H1 (cell line): ENCODE measurements at regions not wholly inside any gene's neighbourhood (a gene's known extent, or its start where the extent isn't known, plus 50 kb on each side); places are given as distances from the start of the nearest gene placed in this dataset.

Experiments used
- CTCF ChIA-PET: fragments of 300-600 bp; sonication (Branson Sonifier 250); formaldehyde crosslinking; loops from one replicate; lab custom pipeline; 2021; ENCODE audit not compliant: partially characterized antibody; lab: Charles Lee
- POLR2A ChIA-PET: fragments of 300-600 bp; sonication (Branson Sonifier 250); formaldehyde crosslinking; loops from one replicate; lab custom pipeline; 2021; ENCODE audit warnings: inconsistent platforms; ENCODE audit not compliant: partially characterized antibody; lab: Charles Lee
- DNase-seq, 2 experiments: peaks; one replicate each; pipeline versions ENCODE4 v3.0.0 to v3.0.0-alpha.2; 2010 to 2022; ENCODE audit warnings: low spot score in 2 of 2, low read depth in 1 of 2, mixed read lengths in 1 of 2
- FAIRE-seq: peaks from 2 replicates; lab custom pipeline; 2011; peaks lifted over from hg19 to GRCh38; lab: Jason Lieb, UNC
- H2AFZ ChIP-seq: 2 replicates; pipeline ENCODE4 v1.8.1; 2012; ENCODE audit warnings: low read length, inconsistent platforms
- H2AK5ac ChIP-seq: 2 replicates; pipeline ENCODE4 v1.6.1; 2013; ENCODE audit warnings: low read depth, low read length
- H2BK120ac ChIP-seq: replicated peaks from 2 replicates; pipeline ENCODE3; 2013; ENCODE audit warnings: low read depth, low read length, inconsistent platforms
- H2BK12ac ChIP-seq: 2 replicates; pipeline ENCODE4 v1.6.1; 2013; ENCODE audit warnings: low read depth, low read length
- H2BK15ac ChIP-seq: 2 replicates; pipeline ENCODE4 v1.6.1; 2013; ENCODE audit warnings: low read length
- H2BK20ac ChIP-seq: 2 replicates; pipeline ENCODE4 v1.6.1; 2013; ENCODE audit warnings: low read length
- H2BK5ac ChIP-seq: 2 replicates; pipeline ENCODE4 v1.6.1; 2013; ENCODE audit warnings: low read depth, low read length
- H3K14ac ChIP-seq: 2 replicates; pipeline ENCODE4 v1.6.1; 2013; ENCODE audit warnings: inconsistent platforms; ENCODE audit not compliant: insufficient read length
- H3K18ac ChIP-seq: 2 replicates; pipeline ENCODE4 v1.6.1; 2013; ENCODE audit warnings: low read length; ENCODE audit errors: extremely low read depth
- H3K23ac ChIP-seq: 2 replicates; pipeline ENCODE4 v1.6.1; 2013; ENCODE audit warnings: inconsistent platforms; ENCODE audit not compliant: insufficient read length
- H3K23me2 ChIP-seq: 2 replicates; pipeline ENCODE4 v1.6.1; 2013; ENCODE audit warnings: low read depth, low read length
- H3K27ac ChIP-seq: 2 replicates; pipeline ENCODE4 v1.6.1; 2011; ENCODE audit warnings: low read depth, low read length, inconsistent platforms
- H3K27me3 ChIP-seq, 4 experiments: replicated peaks in 1 of 4; 1 replicate in 1 of 4; 2 replicates in 3 of 4; pipeline versions ENCODE4 v1.6.1 to v1.8.1; 2011 to 2013; ENCODE audit warnings: low read length in 3 of 4, mild to moderate bottlenecking in 3 of 4, inconsistent platforms in 2 of 4, mixed read lengths in 2 of 4, moderate library complexity in 1 of 4; ENCODE audit not compliant: control insufficient read depth in 3 of 4, insufficient read depth in 3 of 4; ENCODE audit errors: extremely low read depth in 1 of 4
- H3K36me3 ChIP-seq, 4 experiments: 2 replicates each; pipeline versions ENCODE4 v1.6.1 to v1.8.1; 2011 to 2013; ENCODE audit warnings: mild to moderate bottlenecking in 4 of 4, low read length in 3 of 4, moderate library complexity in 2 of 4, control low read depth in 1 of 4, inconsistent platforms in 1 of 4; ENCODE audit not compliant: insufficient read depth in 4 of 4, control insufficient read depth in 2 of 4
- H3K4ac ChIP-seq: replicated peaks from 2 replicates; pipeline ENCODE3; 2013; ENCODE audit warnings: low read length, low read depth, mixed read lengths, inconsistent platforms; ENCODE audit not compliant: insufficient read length
- H3K4me1 ChIP-seq, 4 experiments: replicated peaks in 1 of 4; 1 replicate in 1 of 4; 2 replicates in 3 of 4; pipeline versions ENCODE4 v1.6.1 to v1.8.1; 2011 to 2013; ENCODE audit warnings: low read length in 3 of 4, inconsistent platforms in 2 of 4, mixed read lengths in 1 of 4; ENCODE audit not compliant: insufficient read depth in 4 of 4, control insufficient read depth in 3 of 4
- H3K4me2 ChIP-seq, 2 experiments: 2 replicates each; pipeline versions ENCODE4 v1.6.1 to v1.8.1; 2011 to 2013; ENCODE audit warnings: low read depth in 2 of 2, low read length in 2 of 2, control low read depth in 1 of 2, inconsistent platforms in 1 of 2, mild to moderate bottlenecking in 1 of 2; ENCODE audit not compliant: insufficient read depth in 1 of 2
- H3K4me3 ChIP-seq, 4 experiments: fragments of 200-600, 300-600 bp in 1 of 4; sonication (generic), shearing (Covaris generic), sonication (Bioruptor Twin) in 1 of 4; 2 replicates each; pipeline versions ENCODE4 v1.5.1 to v1.8.1; 2011 to 2016; ENCODE audit warnings: low read length in 4 of 4, low read depth in 3 of 4, control low read depth in 2 of 4, inconsistent platforms in 2 of 4, mild to moderate bottlenecking in 2 of 4, mixed read lengths in 1 of 4, moderate library complexity in 1 of 4; ENCODE audit not compliant: insufficient read depth in 2 of 4; ENCODE audit errors: extremely low read depth in 1 of 4
- H3K56ac ChIP-seq: replicated peaks from 2 replicates; pipeline ENCODE3; 2013; ENCODE audit warnings: low read depth, mild to moderate bottlenecking, mixed read lengths, low read length, inconsistent platforms; ENCODE audit not compliant: insufficient read length
- H3K79me1 ChIP-seq: 2 replicates; pipeline ENCODE4 v1.6.1; 2013; ENCODE audit warnings: low read depth, low read length, control low read depth
- H3K79me2 ChIP-seq, 2 experiments: 2 replicates each; pipeline versions ENCODE4 v1.6.1 to v1.8.1; 2012 to 2013; ENCODE audit warnings: low read length in 2 of 2, mild to moderate bottlenecking in 2 of 2, inconsistent platforms in 1 of 2; ENCODE audit not compliant: insufficient read depth in 2 of 2, control insufficient read depth in 1 of 2
- H3K9ac ChIP-seq, 4 experiments: replicated peaks in 1 of 4; 1 replicate in 1 of 4; 2 replicates in 3 of 4; pipeline versions ENCODE4 v1.6.1 to v1.8.1; 2011 to 2013; ENCODE audit warnings: low read depth in 3 of 4, low read length in 3 of 4, control low read depth in 2 of 4, mild to moderate bottlenecking in 2 of 4, moderate library complexity in 2 of 4, inconsistent platforms in 1 of 4; ENCODE audit errors: extremely low read depth in 1 of 4
- H3K9me3 ChIP-seq, 2 experiments: 2 replicates each; pipeline versions ENCODE4 v1.6.1 to v1.8.1; 2012 to 2013; ENCODE audit warnings: mild to moderate bottlenecking in 2 of 2, moderate library complexity in 2 of 2, control low read depth in 1 of 2, inconsistent platforms in 1 of 2, low read depth in 1 of 2, low read length in 1 of 2, mixed read lengths in 1 of 2; ENCODE audit not compliant: insufficient read depth in 2 of 2
- H4K20me1 ChIP-seq, 2 experiments: replicated peaks in 1 of 2; 2 replicates each; pipeline versions ENCODE3 to v1.8.1; 2011 to 2013; ENCODE audit warnings: inconsistent platforms in 2 of 2, low read length in 2 of 2, mild to moderate bottlenecking in 1 of 2; ENCODE audit not compliant: insufficient read depth in 2 of 2, control insufficient read depth in 1 of 2
- H4K5ac ChIP-seq: 2 replicates; pipeline ENCODE4 v1.6.1; 2013; ENCODE audit warnings: low read length, low read depth, mixed read lengths, inconsistent platforms; ENCODE audit not compliant: insufficient read length
- H4K8ac ChIP-seq: 2 replicates; pipeline ENCODE4 v1.8.0; 2013; ENCODE audit warnings: mild to moderate bottlenecking, moderate library complexity, low read length, inconsistent platforms; ENCODE audit not compliant: insufficient read depth; ENCODE audit errors: extremely low read depth
- H4K91ac ChIP-seq: replicated peaks from 2 replicates; pipeline ENCODE3; 2013; ENCODE audit warnings: low read length, mixed read lengths, inconsistent platforms; ENCODE audit not compliant: insufficient read length
- FOSL1 ChIP-seq: IDR thresholded peaks from 2 replicates; pipeline ENCODE4 v1.6.1; 2011; ENCODE audit warnings: mild to moderate bottlenecking, low read depth, low read length, moderate library complexity; ENCODE audit not compliant: insufficient read depth
- TEAD4 ChIP-seq: IDR thresholded peaks from 2 replicates; pipeline ENCODE4 v1.6.1; 2012; ENCODE audit warnings: low read depth, low read length, inconsistent platforms, mixed read lengths
- WGBS, 2 experiments: shearing (Covaris generic) in 1 of 2; methylation state at CpG; one replicate each; pipeline versions ENCODE4 v1.1.6 to v1.1.7; 2013 to 2015; ENCODE audit warnings: low lambda C conversion rate in 2 of 2, mixed read lengths in 2 of 2, inconsistent platforms in 1 of 2, low coverage in 1 of 2, missing lambda C conversion rate in 1 of 2; ENCODE audit not compliant: insufficient replicate concordance in 2 of 2, insufficient coverage in 1 of 2, insufficient read length in 1 of 2; ENCODE audit errors: extremely low coverage in 1 of 2, missing lambda C conversion rate in 1 of 2; 5-methylcytosine and 5-hydroxymethylcytosine counted together

DNA sequence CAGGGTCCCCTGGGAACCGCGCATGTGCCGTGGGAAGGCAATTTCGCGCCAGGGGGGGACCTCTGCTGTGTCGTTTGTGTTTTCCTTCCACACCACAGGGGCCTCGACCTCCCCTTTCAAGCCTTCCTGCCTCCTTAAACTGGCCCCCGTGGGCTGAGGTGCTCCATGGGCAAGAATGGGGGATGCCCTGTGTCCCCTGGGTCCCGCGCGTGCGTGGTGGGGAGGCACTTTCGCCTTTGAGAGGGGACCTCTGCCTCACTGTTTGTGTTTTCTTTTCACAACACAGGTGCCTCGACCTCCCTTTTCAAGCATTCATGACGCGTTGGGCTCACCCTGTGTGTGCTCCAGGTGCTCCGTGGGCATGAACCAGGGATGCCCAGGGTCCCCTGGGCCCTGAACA lies 348.8 kb downstream of the ALG10 start:
- no peak overlapping the region for H3K4ac ChIP-seq
- H4K20me1 ChIP-seq = no peaks in the 10 kb centered on the region
- H4K91ac ChIP-seq = no peak overlapping the region
- ChIA-PET POLR2A (no interaction called here), CTCF (no interaction called here)
- H3K4me1 ChIP-seq = no peaks in the 10 kb centered on the region
- H3K9me3 ChIP-seq = peaks cover 78 to 100% of the 10 kb centered on the region in 2 experiments
- H3K27me3 ChIP-seq = no peaks in the 10 kb centered on the region
- 78% methylated on average over 11 of the region's 17 CpGs; no CpG with 5 or more reads in 1 of the 2 experiments for WGBS, 2 experiments
- H4K8ac ChIP-seq = no peak overlapping the region
- H3K56ac ChIP-seq = no peak overlapping the region
- H3K4me3 ChIP-seq = no peak overlapping the region
- no peak overlapping the region for H3K14ac ChIP-seq
- H3K18ac ChIP-seq = no peak overlapping the region
- no peaks in the 10 kb centered on the region for H3K36me3 ChIP-seq
- H2BK120ac ChIP-seq = no peak overlapping the region
- no peak for DNase-seq
- no peak overlapping the region for H2AFZ ChIP-seq
- FAIRE-seq = no peak
- no peak overlapping the region for H2BK5ac ChIP-seq
- no peaks in the 10 kb centered on the region for H3K79me2 ChIP-seq
- H2BK20ac ChIP-seq = no peak overlapping the region
- H3K4me2 ChIP-seq = no peak overlapping the region
- H3K23ac ChIP-seq = no peak overlapping the region
- no peak overlapping the region for H2AK5ac ChIP-seq
- no peak overlapping the region for H3K9ac ChIP-seq
- H3K23me2 ChIP-seq = no peaks in the 10 kb centered on the region
- H3K79me1 ChIP-seq = no peaks in the 10 kb centered on the region
- no peak overlapping the region for H3K27ac ChIP-seq
- H2BK15ac ChIP-seq = no peak overlapping the region
- no peak overlapping the region for H2BK12ac ChIP-seq
- TF ChIP-seq FOSL1 (no peak), TEAD4 (no peak)
- H4K5ac ChIP-seq = no peak overlapping the region
